Suppressor macrophage treated with lipopolysaccharide for 1 hour (primary cell): ENCODE measurements at regions not wholly inside any gene's neighbourhood (a gene's known extent, or its start where the extent isn't known, plus 50 kb on each side); places are given as distances from the start of the nearest gene placed in this dataset.

Source experiments
- DNase-seq, 3 donors: peaks; one replicate each; pipeline ENCODE4 v3.0.0-alpha.2; 2020 to 2022

DNA sequence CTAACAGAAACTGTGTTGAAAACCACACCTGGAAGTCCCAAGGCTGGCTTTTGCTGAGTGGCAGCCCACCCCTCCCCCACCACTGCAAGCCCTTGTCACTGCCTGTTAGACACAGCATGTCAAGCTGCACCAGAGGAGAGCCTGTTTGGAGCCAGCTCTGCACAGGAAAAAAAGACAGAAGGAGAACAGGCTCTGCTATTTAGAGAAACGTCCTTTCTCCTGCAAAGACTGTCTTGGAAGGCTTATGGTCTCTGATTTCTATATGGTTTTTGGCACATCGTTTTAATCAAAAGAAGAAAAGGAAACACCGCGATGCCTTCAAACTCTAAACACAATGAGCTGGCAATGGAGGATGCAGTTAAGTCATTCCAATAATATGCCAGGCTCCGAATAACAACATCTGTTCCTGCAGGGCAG lies 275.5 kb downstream of the MAP2K4 start:
- DNase-seq = no peak

DNA sequence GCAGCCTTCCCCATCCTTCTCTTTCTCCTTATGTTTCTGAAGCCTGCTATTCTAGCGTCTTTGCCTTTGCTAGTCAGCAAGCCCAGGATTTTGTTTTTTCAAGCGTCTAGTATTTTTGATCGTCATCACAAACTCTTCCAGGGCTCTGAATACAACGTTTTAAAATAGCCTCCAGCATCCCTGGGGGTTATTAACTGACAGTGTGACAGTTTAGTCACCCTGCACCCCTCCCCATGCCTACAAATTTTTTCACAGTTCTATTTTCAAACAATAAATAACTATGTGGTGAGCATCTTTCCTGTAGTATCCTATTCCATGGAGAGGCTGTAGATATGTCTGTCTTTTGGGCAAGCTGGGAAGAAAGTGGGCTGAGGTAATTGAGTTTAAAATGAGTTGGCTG lies 280.9 kb downstream of the MAP2K4 start:
- no peak for DNase-seq

DNA sequence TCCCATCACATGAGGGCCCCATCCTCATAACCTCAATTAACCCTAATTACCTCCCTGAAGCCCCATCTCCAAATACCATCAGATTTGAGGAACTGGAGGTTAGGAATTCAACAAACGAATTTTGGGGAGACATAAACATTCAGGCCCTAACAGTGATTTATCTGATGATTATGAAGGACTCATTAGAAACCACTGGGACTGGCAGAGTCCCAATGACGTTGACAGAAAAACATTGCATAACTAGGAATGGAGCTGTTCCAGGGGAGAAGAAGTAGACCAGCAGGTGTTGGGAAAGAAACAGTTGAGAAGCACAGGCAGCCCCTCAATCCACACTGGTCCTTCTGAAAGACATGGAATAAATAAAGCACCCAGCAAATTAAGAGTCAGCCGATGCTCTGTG lies 282.0 kb downstream of the MAP2K4 start:
- no peak for DNase-seq

DNA sequence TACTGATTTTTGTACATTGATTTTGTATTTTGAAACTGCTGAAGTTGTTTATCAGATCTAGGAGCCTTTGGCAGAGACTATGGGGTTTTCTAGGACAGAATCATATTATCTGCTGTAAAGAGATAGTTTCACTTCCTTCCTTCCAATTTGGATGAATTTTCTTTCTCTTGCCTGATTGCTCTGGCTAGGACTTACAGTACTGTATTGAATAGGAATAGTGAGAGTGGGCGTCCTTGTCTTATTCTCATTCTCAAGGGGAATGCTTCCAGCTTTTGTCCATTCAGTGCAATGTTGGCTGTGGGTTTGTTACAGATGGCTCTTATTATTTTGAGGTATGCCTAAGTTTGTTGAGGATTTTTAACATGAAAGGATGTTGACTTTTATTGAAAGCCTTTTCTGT lies 290.1 kb downstream of the MAP2K4 start:
- no peak for DNase-seq

DNA sequence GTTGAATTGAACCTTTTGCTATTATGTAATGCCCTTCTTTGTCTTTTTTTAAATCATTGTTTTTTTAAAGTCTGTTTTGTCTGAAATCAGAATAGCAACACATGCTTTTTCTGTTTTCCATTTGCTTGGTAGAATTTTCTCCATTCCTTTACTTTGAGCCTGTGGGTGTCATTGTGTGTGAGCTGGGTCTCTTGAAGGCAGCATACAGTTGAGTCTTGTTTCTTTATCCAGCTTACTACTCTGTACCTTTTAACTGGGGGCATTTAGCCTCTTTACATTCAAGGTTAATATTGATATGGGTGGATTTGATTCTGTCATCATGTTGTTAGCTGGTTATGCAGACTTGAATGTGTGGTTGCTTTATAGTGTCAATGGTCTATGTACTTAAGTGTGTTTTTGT lies 292.0 kb downstream of the MAP2K4 start:
- DNase-seq = no peak

DNA sequence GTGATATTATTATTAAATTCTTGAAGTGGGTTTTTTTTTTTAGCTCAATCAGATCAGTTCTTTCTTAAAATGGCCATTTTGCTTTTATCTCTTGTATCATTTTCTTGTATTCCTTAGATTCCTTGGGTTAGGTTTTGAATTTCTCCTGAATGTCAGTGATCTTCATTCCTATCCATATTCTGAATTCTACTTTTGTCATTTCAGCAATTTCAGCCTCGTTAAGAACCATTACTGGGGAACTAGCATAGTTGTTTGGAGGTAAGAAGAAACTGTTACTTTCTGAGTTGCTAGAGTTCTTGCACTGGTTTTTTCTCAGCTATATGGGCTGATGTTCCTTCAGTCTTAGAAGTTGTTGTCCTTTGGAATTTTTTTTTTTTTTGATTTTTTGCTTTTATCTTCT lies 293.1 kb downstream of the MAP2K4 start:
- no peak for DNase-seq

DNA sequence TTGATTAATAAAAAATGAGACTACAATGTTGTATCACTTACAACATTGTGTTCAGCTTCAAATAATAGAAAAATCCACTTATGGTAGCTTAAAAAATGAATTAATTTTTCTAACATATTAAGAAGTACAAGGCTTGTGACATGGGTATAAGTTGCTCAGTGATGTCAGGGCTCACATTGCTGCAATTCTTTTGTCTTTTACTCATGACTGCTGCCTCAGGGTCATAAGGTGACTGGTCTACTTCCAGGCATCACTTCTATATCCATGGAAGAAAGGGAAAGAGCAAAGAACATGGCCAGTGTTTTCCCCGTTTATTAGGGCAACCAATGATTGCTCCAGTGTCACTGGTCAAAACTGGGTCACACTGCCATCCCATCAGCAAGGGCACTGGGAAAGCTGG lies 295.3 kb downstream of the MAP2K4 start:
- no peak for DNase-seq

DNA sequence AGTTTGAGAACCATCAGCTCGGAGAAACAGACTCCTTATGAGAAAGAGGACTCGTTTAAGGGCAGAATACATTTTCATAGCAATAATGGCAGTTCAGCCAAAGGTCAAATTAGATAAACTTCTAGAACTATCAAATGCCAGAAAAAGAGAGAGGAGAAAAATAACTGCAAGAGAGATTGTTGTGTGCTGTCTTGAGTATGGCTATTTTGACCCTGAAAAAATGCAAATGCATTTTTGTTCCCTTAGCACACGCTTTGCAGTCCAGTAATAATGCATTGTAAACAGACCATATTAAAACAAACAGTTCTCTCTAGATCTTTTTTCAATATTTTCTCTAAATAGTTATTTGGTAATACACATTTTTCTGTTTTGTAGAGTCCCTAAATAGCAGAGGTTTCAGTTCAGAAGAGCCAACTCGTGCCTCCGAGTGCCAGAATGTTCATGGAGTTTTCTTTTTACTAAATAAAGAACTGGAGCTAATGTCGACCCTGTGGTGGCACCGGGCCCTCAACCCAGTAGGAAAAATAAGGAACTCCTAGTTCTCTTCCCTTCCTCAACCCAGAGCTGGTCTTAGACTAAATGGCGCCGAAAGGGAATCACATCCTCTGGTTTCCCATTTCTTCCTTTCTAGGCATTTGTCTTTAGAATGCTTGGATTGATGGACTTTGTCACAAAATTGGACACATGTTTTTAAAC lies 298.0 kb downstream of the MAP2K4 start:
- no peak for DNase-seq

DNA sequence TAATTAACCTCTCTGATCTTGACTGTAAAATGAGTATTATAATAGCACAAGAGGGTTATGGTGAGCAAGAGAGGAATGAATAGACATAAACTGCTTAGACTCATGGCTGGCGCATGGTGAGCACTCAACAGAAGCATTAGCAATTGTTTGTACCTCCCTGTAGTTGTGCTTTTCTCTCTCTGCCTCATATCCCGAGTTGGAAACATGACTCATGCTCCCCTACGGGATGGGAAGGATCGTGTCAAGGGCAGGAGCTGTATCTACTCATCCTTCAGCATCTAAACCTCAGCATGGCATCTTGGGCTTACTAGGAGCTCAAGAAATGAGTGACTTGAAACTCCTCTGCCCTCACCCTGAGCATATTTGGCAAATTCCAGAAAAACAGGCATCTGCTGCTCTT lies 299.6 kb downstream of the MAP2K4 start:
- no peak for DNase-seq

DNA sequence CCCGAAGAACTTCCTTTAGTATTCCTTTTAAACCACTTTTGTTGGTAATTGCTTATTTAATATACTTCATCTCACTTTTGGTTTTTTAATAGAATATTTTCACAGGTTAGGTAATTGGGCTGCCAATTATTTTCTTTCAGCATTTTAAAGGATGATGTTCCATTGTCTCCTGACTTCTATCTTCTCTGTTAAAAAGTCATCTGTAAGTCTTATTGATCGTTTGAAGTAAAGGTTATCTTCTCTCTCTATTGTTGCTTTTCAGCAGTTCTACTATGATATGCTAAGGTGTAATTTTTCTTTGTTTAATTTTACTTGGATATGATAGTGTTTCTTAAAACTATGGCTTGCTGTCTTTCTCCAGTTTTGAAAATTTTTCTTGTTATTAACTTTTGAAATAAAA lies 307.5 kb downstream of the MAP2K4 start:
- no peak for DNase-seq

DNA sequence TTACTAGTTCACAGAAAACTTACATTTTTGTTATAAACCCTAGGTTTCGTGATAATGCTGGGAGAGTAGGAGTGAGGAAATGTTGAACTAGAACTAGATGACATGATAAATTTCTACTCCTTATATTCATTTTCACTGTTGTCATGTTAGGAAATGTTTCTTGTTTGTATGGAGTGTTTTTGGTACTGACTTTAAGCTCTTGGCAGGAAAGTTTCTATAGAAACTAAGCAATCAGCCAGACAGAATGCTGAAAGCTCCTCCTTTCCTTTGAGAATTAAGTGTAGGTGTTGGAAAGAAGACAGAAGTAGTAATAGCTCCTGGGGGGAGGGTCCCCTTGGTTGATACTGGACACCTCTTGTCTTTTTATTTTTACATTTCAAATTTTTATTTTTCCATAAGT lies 309.8 kb downstream of the MAP2K4 start:
- DNase-seq = no peak

DNA sequence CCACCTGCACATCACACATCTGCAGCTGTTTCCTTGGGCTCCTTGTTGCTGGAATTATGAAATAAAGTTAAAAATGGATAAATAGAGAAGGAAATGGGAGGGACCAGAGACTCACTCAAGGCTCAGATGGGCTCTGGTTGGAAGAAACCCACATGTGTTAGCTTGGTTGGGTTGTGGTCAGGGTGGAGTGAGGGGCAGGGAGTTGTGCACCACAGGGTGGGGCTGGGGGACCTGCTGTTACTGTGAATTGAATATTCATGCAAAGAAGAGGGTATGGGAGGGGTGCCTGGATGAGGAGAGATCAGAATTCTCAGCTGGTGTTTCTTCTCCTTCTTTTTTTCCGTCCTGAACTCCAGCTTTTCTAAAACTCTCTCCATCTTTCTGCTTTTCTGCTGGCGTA lies 320.7 kb downstream of the MAP2K4 start:
- DNase-seq = no peak

DNA sequence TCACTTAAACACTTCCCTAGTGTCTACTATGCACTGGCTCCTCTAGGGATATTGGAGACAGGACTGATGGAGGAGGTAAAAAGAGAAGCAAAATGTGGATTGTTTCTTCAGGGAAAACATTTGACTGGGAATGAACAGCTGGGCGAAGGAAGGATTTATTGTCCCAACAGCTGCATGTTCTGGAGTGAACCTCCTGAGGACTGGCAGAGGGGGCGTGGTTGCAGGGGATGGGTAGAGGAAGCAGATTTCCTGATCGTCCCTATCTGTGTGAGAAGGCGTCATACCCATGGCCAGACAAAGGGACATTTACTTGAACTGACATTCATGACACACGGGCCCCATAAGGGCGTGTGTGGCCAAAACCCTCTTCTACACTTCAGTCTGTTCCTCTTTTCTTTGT lies 321.5 kb downstream of the MAP2K4 start:
- no peak for DNase-seq

DNA sequence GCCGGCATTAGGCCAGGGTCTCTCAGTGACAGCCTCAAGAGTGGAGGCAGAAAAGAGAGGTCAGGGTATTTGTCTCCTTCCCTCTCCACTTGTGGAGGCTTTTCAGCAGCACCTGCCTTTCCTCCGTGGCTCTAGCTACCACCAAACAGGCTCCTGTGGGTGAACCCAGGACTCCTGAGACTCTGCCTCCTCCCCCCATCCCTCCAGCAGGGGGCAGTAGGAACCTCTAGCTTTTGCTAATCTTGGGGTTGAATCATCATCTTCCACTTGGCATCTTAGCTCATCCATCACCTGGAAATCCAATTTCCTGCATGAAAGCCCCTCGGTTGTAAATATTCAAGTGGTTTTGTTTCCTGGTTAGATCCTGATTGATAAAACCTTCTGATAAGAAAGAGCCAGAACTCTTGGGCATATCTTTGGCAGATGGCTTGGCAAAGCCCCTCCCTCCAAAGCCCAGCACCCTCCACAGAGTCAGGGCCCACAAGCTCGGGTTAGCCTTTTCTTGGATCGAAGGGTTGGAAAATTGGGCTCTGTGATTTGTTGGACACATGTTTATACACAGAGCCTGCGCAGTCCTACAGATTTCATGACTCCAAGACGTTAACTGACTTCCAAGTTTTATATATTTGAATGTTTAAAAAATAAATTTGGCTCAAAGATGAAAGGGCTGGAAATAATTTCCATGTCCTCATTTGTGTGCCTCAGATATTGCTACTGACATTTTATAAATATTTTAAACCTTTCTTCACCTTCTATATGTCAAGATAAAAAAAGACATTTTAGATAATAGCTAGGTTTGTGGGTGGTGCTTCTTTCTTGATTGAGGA lies 322.1 kb downstream of the MAP2K4 start:
- DNase-seq = no peak

DNA sequence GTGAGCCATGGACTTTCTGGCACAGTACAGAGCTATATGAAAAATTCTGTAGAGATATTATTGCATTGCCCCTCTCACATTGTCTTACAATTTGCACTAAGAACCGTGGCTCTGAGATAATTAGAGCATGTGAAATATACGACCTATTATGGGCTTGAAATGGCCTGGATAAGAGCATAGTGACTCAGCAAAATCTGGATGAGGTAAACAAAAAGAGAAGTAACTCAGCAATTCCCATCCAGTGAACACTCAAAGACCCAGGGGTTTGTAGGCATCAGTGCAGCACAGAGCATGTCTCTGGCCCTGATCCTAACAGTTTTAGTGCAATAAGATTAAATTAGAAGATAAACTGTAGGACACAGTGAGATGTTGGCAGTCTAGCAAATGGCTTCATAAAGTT lies 317.2 kb upstream of the MYOCD start:
- DNase-seq = no peak

DNA sequence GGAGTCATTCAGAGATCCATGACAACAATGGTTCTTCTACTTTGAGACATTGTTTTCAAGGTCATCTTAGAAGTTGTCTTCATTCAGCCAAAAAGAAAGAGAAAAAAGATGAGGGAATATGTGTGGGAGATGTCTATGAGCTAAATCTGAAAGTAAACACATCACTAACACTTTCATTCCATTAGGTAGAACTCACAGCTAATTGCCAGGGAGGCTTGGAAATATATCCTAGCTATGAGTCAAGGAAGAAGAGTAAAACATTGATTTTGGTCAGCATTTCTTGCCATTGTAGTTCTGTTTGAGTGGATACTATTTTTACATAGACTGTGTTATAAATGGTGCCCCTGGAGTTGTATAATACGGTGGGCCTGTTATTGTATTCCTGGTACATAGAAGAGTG lies 316.4 kb upstream of the MYOCD start:
- DNase-seq = no peak

DNA sequence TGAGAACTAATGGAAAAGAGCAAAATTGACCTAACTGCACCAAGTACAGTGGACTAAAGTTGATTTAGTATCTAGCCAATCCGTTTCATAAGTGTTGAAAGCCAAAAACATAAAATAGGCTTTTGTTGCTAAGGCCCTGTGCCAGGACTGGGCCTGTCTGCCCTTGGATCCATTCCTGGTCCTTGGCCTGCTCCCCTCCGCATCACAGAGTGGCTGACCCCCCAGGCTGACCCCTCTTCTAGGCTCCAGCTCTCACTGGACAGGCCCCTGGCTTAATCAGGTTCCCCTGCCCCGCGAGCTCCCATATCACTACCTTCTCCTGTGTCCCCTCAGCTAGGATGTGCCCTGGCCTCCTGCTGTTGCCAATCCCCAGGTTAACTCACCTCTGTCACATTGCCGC lies 313.6 kb upstream of the MYOCD start:
- DNase-seq = no peak

DNA sequence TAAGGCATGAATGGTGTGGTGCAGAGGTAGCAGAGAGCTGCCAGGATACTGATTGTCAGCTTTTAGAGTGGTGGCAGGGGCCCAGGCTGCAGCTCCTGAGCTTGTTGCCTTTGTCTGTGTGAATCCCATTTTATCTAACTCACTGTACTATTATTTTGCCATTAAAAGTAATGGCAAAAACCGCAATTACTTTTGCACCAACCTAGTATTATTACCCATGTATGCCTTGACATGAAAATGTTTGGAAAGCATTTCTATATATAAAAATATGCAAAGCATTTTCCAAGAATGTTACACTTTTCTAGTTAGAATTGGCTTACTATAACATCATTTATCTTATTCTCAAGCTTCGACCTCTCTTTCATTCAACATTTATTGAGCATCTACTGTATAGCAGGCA lies 308.1 kb upstream of the MYOCD start:
- DNase-seq = no peak

DNA sequence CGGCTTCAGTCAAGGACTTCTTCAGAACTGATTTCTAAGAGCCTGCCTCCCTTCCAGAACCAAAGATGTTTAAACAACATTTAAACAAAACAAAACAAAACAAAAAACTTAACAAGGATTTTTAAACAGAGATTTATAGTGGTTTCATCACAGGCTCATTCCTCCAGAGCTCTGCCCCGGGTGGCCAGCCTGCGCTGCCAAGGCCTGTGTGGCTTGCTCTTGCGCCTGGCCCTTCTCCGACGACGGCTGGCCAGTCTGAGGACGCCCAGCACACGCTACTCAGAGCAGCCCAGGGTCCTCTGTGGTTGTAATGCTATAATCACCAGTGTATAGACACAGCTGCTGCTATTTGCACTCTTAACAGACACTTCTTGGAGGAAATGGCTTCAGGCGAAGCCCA lies 307.2 kb upstream of the MYOCD start:
- DNase-seq = no peak

DNA sequence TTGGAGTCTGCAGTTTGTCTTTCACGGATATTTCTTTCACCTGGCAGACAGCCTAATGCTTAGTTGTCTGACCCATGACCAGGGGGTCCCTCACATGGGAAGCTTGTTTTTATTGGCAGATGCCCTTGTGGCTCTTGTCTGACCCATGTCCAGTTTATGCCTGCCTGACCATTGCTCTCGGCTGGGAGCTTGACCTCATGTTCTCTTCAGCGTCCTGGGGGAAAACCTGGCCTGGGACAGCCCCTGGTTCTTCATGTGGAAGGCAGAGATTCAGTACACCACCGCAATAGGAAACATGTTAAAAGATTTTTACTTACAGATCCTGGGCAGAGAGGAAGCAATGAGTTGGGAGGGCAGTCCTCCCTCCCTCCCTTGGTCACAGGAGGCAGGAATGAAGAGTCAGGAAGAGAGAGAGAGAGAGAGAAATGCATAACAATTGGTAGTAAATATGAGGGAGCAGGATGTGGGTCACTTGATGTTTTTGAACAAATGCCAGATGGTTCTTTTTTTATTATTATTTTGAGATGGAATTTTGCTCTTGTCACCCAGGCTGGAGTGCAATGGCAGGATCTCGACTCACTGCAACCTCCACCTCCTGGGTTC lies 302.7 kb upstream of the MYOCD start:
- DNase-seq = no peak

DNA sequence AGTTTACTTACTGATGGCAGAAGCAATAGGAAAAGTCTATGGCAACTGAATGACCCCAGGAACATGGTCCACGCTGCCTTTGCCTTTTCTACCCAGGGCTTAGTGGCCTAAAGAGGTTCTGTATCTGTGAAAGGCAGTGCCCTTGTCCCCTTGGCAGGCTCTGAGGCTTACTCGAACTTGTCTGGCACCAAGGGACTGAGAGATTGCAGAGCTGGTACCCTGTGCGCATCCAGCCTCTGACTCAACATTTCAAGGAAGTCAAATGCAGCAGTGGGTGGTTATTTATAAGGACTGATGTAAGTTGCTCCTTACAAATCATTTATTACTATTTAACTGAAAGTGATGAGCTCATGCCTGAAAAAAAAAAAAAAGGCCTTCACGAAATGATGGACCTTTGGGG lies 299.9 kb upstream of the MYOCD start:
- no peak for DNase-seq

DNA sequence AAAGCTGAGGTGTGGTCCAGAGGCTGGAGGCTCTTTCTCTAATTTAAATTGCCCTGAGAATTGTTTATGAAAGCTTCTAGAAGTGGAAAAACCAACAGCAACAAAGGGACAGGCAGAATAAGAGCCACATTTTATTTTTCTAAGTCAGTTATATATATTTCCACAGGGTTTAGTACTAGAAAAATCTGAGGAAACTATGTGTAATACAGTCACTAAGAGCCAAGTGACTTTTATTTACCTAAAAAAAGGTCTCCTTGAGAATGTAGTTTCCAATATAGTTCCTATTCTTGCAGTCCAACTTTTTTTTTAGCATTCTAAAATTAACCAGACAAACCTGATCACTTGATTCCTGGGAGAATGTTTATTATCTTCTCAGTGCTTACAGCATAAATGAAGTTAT lies 296.6 kb upstream of the MYOCD start:
- no peak for DNase-seq

DNA sequence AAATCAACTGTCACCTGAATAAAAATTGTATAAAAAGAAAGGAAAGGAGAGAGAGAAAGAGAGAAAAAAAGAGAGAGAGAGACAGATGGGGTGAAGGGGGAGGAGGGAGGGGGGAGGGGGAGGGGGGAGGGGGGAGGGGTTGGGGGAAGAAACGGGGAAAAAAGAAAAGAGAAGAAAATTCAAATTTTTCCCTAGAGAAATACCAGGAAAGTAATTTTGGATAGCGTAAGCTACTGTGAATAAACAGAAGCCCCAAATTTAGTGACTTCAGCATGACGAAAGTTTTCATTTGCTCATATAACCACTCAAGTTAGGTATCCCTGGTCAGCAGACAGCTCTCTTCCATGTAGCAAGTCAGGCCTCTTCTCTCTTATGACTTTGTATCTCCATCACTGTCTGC lies 289.4 kb upstream of the MYOCD start:
- no peak for DNase-seq

DNA sequence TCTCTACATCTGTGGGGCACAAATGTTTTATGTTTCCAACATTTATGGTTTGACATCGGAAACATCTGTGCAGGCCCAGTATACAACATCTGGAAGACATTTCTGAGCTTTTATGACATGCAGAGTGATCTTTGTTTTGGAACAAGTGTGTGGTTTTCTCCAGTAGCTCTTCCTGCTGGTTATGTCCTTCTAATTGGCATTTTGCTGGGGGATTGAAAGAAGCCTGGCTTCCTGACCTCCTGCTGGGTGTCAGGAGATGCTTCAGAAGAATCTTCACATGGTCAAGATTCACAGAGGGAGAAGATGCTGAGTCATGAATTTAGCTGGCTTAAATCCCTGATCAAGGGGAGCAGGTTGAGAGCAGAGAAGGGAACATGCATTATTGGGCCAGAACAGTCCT lies 279.5 kb upstream of the MYOCD start:
- DNase-seq = no peak
